ENCODE measurements at regions not wholly inside any gene's neighbourhood (a gene's known extent, or its start where the extent isn't known, plus 50 kb on each side); places are given as distances from the start of the nearest gene placed in this dataset.

GRCh38 chr14:87874676-87875075 lies 118.3 kb downstream of the GALC start:
- no peaks in the 10 kb centered on the region for H4K20me1 ChIP-seq (ENCODE audit: low read depth)
- no peaks in the 10 kb centered on the region for H3K36me3 ChIP-seq
- Mint-ChIP-seq H3K27ac (no peak overlapping the region), H3K36me3 (no peaks in the 10 kb centered on the region), H3K4me1 (peaks cover 5% of the 10 kb centered on the region), H3K4me3 (no peak overlapping the region), H3K27me3 (ENCODE audit: insufficient read depth, low read depth) (peaks cover 7% of the 10 kb centered on the region), H3K9me3 (peaks cover 2% of the 10 kb centered on the region)
- H3K27me3 ChIP-seq = no peaks in the 10 kb centered on the region
- no peaks in the 10 kb centered on the region for H3F3A ChIP-seq (ENCODE audit: low read depth)
- H3K79me2 ChIP-seq (ENCODE audit: low read depth) = no peaks in the 10 kb centered on the region
- H3K9me3 ChIP-seq (ENCODE audit: low read depth) = no peaks in the 10 kb centered on the region
- no peak overlapping the region for H3K4me2 ChIP-seq
- no peak for TF ChIP-seq CTCF (IDR thresholded peaks at IDR 0.05)
- no peak for TF ChIP-seq EZH2phosphoT487 (IDR thresholded peaks at IDR 0.05)
- TF ChIP-seq EZH2 (IDR thresholded peaks at IDR 0.05) = no peak
- no peak overlapping the region for H3K27ac ChIP-seq
- H3K4me3 ChIP-seq = no peak overlapping the region
- H3K9ac ChIP-seq = no peak overlapping the region
- DNase-seq (ENCODE audit: low spot score) = no peak
- H3K4me1 ChIP-seq = no peaks in the 10 kb centered on the region
- no peak overlapping the region for H2AFZ ChIP-seq (replicated peaks)

- TF ChIP-seq CTCF (IDR thresholded peaks at IDR 0.05) (no peak), EZH2phosphoT487 (IDR thresholded peaks at IDR 0.05) (no peak), EZH2 (IDR thresholded peaks at IDR 0.05) (no peak)
- Histone ChIP-seq H3K4me3 (no peak overlapping the region), H3K9me3 (ENCODE audit: low read depth) (no peaks in the 10 kb centered on the region), H3K4me1 (no peaks in the 10 kb centered on the region), H3K4me2 (no peak overlapping the region), H4K20me1 (ENCODE audit: low read depth) (no peaks in the 10 kb centered on the region), H3K27me3 (no peaks in the 10 kb centered on the region), H3K9ac (no peak overlapping the region), H3K79me2 (ENCODE audit: low read depth) (no peaks in the 10 kb centered on the region), H2AFZ (replicated peaks) (no peak overlapping the region), H3F3A (ENCODE audit: low read depth) (no peaks in the 10 kb centered on the region), H3K36me3 (no peaks in the 10 kb centered on the region), H3K27ac (no peak overlapping the region)
- Mint-ChIP-seq H3K4me1 (no peaks in the 10 kb centered on the region), H3K4me3 (no peak overlapping the region), H3K27me3 (ENCODE audit: insufficient read depth, low read depth) (peaks cover 9% of the 10 kb centered on the region), H3K9me3 (peaks cover 2% of the 10 kb centered on the region), H3K36me3 (no peaks in the 10 kb centered on the region), H3K27ac (no peak overlapping the region)
- no peak for DNase-seq (ENCODE audit: low spot score)
Measured at GRCh38 chr14:87873741-87874140, 119.2 kb downstream of the GALC start.

GRCh38 chr14:87869619-87870583 lies 123.1 kb downstream of the GALC start:
- Histone ChIP-seq H3K27ac (no peak overlapping the region), H3K4me1 (no peaks in the 10 kb centered on the region), H3K9ac (no peak overlapping the region), H3K4me2 (no peak overlapping the region), H3K27me3 (no peaks in the 10 kb centered on the region), H3K36me3 (no peaks in the 10 kb centered on the region), H3K4me3 (no peak overlapping the region), H3K79me2 (ENCODE audit: low read depth) (no peaks in the 10 kb centered on the region), H3K9me3 (ENCODE audit: low read depth) (no peaks in the 10 kb centered on the region), H2AFZ (replicated peaks) (no peak overlapping the region), H3F3A (ENCODE audit: low read depth) (no peaks in the 10 kb centered on the region), H4K20me1 (ENCODE audit: low read depth) (no peaks in the 10 kb centered on the region)
- Mint-ChIP-seq H3K36me3 (no peaks in the 10 kb centered on the region), H3K27ac (no peak overlapping the region), H3K4me1 (no peaks in the 10 kb centered on the region), H3K27me3 (ENCODE audit: insufficient read depth, low read depth) (peaks cover 5% of the 10 kb centered on the region), H3K4me3 (no peak overlapping the region), H3K9me3 (no peaks in the 10 kb centered on the region)
- DNase-seq (ENCODE audit: low spot score) = no peak
- TF ChIP-seq CTCF (IDR thresholded peaks at IDR 0.05) = no peak
- no peak for TF ChIP-seq EZH2phosphoT487 (IDR thresholded peaks at IDR 0.05)
- TF ChIP-seq EZH2 (IDR thresholded peaks at IDR 0.05) = no peak

Data from neural progenitor cell (in vitro differentiated cells).